Mammary epithelial cell (primary cell): ENCODE measurements at regions not wholly inside any gene's neighbourhood (a gene's known extent, or its start where the extent isn't known, plus 50 kb on each side); places are given as distances from the start of the nearest gene placed in this dataset.

ENCODE experiments used
- CTCF ChIP-seq, 2 donors: IDR thresholded peaks in 1 of 2; conservative IDR thresholded peaks in 1 of 2; 2 replicates each; pipeline ENCODE4 v1.5.1; 2011 to 2012; ENCODE audit warnings: inconsistent platforms in 2 of 2, low read length in 2 of 2, mild to moderate bottlenecking in 2 of 2, control low read depth in 1 of 2, low read depth in 1 of 2; ENCODE audit not compliant: insufficient read depth in 1 of 2; ENCODE audit errors: extremely low read depth in 1 of 2
- EZH2 ChIP-seq: IDR thresholded peaks from 2 replicates; pipeline ENCODE4 v1.6.1; 2012; ENCODE audit warnings: low read length, inconsistent platforms, borderline replicate concordance

DNA sequence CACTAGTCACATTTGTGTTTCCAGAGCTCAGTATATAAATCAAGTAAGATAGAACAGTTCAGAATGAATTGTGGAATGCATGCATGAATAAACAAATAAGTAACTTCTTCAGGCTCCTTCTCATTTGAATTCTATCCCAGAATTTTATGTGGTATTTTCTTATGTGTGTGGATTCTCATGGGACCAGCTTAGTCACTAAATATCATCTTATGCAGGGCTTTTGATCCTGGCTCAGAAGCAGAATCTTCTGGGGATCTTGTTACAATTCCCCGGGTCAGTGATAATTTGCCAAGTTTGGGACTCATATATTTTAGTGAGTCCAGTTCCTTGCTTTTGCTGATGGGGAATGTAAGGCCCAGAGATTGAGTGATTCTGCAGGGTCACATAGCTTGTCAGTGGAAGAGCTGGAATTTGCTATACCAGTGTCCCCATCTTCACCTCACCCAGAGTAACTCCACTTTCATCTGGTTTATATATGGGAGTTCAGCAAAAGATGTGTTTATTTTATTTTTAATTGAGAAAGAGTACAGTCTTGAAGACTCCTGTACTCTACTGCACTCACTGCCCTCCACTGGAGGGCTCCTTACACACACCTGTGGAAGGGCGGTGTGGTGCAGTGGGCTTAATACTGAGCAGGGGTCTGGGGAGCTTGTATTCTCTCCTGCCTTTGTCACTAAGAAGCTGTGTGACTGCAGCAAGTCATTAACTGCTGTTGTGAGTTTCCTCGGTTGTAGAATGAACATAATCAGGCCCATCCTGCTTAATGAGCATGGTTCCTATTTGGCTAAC is 198.2 kb upstream of the CXorf66 start:
- no peak for TF ChIP-seq CTCF (conservative IDR thresholded peaks at IDR 0.05 in 1 of 2, IDR thresholded peaks at IDR 0.05 in 1 of 2; ENCODE audit: extremely low read depth in 1 of 2, insufficient read depth in 1 of 2, low read depth in 1 of 2, low read length in 2 of 2)
- no peak for TF ChIP-seq EZH2
